SH-SY5Y (cell line): ENCODE measurements at regions not wholly inside any gene's neighbourhood (a gene's known extent, or its start where the extent isn't known, plus 50 kb on each side); places are given as distances from the start of the nearest gene placed in this dataset.

Source experiments
- GATA2 ChIP-seq: IDR thresholded peaks from 2 replicates; pipeline ENCODE4 v1.6.1; 2011; ENCODE audit warnings: mild to moderate bottlenecking, low read depth, low read length
- GATA3 ChIP-seq: IDR thresholded peaks from 2 replicates; pipeline ENCODE4 v1.6.1; 2011; ENCODE audit warnings: low read depth, mild to moderate bottlenecking, low read length, moderate library complexity

GRCh38 chr1:78234496-78234895, 188.7 kb downstream of the GIPC2 start:
- TF ChIP-seq GATA2 (no peak), GATA3 (no peak)
